HPDE6-E6E7 (cell line): ENCODE measurements at regions not wholly inside any gene's neighbourhood (a gene's known extent, or its start where the extent isn't known, plus 50 kb on each side); places are given as distances from the start of the nearest gene placed in this dataset.
"Not testable (repeated sequence)": the region's sequence is repeated elsewhere in the genome, so short reads cannot be mapped to it uniquely, and the experiment has no call there.

Experiments used
- DNase-seq: peaks from one replicate; pipeline ENCODE4 v3.0.0; 2011; ENCODE audit warnings: missing footprints; ENCODE audit errors: extremely low spot score

- no peak for DNase-seq
Observed at GRCh38 chr7:84941936-84942335, 244.9 kb downstream of the SEMA3D start.

- DNase-seq, result no peak
Observed at GRCh38 chr7:84941291-84941690, 245.6 kb downstream of the SEMA3D start.

DNA sequence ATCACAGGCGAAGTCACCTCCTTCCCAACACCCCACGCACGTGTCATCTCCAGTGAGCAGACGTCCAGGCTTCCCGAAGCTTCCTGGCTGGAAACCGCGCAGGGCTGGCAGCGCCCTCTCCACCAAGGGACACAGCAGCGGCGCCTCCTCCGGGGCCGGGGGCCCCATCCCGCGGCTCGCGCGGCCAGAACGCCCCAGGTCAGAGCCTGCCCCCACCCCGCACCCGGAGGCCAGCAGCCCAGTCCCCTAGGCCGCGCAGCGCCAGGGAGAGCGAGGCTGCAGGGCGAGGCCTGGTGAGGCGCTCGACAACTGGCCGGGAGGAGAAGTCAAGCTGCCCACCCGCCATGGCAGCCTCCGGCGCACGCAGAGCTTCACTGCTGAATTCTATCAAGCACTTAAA lies 247.0 kb downstream of the SEMA3D start:
- DNase-seq, result no peak

- no peak for DNase-seq
Observed at GRCh38 chr7:84939442-84939841, 247.4 kb downstream of the SEMA3D start.

DNA sequence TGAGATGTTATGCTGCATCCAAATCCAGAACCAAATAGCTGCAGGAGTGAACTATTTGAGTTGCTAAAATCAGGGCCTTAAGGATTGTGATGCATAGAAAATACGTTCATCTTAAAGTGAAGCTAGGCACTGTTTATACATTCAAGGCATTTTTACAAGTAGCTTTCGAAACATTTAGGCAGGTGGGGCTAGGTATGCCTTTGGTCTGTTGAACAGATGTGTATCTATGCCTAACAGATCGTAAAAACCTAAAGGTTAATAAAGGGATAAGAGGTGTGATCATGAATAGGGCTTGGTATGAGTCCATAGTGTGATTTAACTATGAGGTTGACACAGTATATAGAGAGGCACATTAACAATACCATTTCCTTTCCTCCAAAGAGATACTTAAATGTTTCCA lies 262.5 kb downstream of the SEMA3D start:
- DNase-seq, result no peak

DNA sequence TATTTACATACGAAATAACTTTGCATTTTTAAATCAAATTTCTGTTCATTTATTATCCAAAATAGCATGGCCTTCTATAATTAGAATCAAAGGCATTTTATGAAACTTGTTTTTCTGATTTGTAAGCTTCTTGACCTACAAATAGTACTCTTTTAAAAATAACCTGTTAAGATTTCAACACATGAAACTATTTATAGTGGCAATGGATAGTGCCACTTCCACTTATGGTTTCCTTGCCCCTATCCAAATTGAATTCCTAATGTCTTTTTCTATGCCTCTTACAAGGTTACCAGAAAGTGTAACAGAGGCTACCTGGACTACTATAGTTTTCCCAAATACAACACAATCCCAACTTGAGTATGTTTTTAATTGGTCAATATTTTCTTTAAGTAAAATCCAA lies 263.5 kb downstream of the SEMA3D start:
- DNase-seq, result no peak

- DNase-seq, result no peak
Observed at GRCh38 chr7:84921154-84921553, 265.7 kb downstream of the SEMA3D start.

- not testable (repeated sequence) for DNase-seq
Observed at GRCh38 chr7:84916973-84917372, 269.9 kb downstream of the SEMA3D start.

DNA sequence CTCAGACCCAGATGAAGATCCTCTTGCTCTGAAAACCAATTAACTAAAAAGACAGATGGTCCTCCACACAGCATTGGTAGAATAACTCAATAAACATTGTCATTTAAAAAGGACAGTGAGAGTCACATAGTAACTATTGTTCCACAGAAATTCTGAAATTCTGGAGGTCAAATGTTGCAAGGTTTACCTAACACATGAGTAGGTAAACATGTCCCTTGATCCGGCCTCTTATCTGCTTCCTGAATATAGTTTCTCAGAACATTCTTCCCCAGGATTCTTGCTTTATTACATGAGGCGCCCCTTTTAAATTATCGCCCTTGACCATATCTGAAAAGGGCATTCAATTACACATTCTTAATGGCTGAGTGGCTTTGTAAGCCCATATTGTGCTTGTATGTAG lies 270.7 kb downstream of the SEMA3D start:
- no peak for DNase-seq

GRCh38 chr7:84914598-84914997 lies 272.3 kb downstream of the SEMA3D start:
- DNase-seq, result peak; percentile 7

GRCh38 chr7:84913731-84914130 lies 273.1 kb downstream of the SEMA3D start:
- no peak for DNase-seq

DNA sequence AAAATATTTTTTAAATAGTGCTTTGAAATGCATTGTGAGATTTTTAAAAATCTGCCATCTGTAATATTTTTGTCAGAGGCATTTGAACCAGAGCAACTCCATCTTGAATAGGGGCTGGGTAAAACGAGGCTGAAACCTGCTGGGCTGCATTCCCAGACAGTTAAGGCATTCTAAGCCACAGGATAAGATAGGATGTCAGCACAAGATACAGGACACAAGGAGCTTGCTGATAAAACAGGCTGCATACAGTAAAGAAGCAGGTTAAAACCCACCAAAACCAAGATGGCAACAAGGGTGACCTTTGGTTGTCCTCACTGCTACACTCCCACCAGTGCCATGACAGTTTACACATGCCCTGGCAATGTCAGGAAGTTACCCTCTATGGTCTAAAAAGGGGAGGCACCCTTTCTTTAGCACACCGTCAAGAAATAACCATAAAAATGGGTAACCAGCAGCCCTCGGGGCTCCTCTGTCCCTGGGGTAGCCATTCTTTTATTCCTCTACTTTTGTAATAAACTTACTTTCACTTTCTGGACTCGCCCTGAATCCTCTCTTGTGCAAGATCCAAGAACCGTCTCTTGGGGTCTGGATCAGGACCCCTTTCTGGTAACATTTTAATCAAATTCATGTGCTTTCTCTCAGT lies 273.7 kb downstream of the SEMA3D start:
- no peak for DNase-seq

DNA sequence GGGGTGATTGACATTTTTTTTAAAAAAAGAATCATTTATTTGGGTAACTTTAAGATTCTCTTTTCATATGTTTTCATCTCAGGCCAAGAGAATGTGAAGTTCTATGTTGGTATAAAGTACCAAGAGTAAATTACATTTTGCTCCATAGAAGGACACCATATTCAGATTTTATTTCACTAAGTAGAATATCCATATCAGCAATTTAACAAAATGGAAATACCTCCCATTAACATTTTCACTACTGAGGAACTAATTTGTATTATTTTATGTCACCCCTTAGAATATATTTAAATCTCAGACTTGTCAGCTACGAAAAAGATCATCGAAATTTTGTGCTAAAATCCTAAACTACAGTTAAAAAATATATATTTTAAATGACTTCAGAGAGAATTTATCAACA lies 274.3 kb downstream of the SEMA3D start:
- no peak for DNase-seq

DNA sequence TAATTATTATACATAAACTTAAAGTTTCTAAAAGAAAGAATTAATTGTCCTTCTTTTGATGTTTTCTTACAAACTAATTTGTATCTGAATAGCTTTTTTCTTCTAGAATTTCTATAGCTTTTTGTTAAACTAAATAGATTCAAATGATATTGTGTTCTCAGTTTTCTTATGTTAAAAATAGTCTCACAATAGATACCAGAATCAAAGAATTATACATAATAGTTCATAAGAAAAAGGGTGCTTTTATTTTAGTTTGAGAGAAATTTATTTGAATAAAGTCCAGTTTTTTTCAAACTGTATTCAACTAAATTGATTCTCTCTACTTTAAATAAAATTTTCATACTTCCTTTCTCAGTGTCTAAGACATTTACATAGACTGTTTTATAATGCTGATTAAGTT lies 274.8 kb downstream of the SEMA3D start:
- DNase-seq, result no peak

DNA sequence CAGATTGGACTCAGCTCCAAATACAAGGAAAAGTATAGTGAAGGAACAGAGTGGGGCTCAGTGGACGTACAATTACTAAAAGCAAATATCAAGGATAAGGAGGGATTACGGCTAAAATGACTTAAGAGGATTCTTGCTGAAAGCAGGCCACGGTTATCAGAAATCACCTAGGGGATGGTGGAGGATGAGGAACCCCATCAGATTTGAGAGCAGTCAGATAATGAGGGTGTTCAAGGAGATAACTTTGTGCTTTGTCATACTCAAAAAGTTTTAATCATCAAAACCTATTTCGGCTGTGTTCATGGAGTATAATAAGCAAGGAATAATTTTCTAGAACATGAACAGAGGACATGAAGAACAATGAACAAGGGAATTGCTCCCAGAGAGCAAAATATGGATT lies 275.8 kb downstream of the SEMA3D start:
- no peak for DNase-seq

DNA sequence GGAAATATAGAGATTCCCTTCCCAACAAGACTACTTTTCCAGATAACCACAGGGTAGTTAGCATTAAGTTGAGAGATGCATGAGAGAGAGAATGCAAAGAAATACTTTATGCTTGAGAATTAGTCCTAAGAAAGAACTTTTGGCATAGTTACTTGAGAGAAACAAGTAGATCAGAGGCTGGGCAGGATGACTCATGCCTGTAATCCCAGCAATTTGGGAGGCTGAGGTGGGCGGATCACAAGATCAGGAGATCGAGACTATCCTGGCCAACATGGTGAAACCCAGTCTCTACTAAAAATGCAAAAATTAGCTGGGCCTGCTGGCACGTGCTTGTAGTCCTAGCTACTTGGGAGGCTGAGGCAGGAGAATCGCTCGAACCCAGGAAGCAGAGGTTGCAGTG lies 276.5 kb downstream of the SEMA3D start:
- DNase-seq, result not testable (repeated sequence)

DNA sequence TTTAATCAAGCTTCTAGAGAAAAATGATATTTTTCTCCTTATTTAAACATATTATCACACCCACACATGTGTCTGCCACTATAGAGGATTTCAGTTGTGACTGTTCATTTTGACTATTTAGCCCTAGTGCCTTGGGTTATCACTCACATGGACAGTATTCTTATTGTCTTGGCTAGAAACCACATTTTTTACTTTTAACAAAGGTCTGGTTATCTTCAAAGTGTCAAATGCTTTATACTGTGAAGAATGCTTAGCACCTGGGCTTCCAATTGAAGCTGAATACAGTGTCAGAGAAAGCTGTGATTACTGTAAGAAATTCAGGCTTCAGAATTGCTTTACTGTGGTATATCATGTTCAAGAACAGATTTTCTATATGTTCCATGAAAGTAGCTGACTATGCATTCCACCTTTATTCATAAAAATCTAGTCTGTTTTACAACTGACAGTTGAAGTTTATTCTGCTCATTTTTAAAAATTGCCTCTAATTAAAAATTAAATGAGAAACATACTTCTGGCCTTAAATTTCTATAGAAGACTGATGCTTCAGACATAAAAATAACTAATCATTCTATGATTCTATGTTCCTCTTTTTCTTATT lies 278.6 kb downstream of the SEMA3D start:
- DNase-seq, result no peak

DNA sequence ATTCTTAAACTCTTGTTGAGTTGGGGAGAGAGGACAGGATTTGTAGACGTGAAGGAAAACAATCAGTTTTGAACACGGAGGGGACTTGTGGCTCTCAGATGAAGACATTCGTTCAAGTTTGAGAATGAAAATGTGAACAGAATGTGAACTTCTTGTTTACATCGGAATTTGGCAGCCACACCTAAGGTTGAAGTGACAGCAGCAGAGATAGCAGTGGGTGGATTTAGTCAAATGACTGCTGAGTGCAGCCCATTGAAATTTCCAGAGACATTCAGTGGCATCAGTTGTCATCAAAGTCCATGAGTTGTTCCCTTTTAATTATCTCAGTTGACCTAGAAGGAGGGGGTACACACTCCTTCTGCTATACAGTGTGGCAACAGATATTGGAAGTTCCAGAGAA lies 280.0 kb downstream of the SEMA3D start:
- DNase-seq, result no peak

DNA sequence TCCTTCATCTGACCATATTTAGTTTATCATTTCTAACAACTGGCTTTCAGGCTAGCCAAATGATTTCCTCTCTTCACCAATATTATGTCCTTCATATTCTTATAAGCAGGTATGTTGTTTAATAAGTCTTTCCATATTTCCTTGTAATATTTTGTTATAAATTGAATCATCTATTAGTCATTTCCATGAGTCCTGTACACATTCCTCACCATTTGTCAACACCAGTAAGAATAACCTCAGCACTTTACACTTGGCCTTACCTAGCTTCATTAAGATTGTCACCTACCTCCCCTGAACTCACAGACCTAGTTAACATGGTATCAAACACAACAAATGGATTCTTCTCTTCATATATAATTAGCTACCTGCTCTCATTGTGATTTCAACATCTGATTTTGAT lies 282.3 kb downstream of the SEMA3D start:
- peak; percentile 52 for DNase-seq

DNA sequence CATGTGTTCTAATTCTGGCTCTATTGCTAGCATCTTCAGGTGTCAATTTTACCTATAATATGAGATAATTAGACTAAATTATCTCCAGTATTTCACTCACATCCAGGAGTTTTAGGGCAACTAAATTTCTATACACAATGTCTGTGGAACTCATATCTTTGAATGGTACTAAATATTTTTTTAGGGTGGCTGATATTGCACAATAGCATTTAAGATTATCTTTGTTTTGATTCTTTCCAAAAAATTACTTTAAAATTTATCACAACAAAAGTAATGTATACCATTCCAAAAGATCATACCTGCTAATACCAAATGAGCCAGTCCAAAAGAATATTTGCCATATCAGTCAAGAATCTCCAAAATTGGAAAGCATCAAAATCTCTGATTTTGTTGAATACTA lies 285.5 kb downstream of the SEMA3D start:
- no peak for DNase-seq

GRCh38 chr7:84900215-84900614 lies 286.6 kb downstream of the SEMA3D start:
- no peak for DNase-seq

DNA sequence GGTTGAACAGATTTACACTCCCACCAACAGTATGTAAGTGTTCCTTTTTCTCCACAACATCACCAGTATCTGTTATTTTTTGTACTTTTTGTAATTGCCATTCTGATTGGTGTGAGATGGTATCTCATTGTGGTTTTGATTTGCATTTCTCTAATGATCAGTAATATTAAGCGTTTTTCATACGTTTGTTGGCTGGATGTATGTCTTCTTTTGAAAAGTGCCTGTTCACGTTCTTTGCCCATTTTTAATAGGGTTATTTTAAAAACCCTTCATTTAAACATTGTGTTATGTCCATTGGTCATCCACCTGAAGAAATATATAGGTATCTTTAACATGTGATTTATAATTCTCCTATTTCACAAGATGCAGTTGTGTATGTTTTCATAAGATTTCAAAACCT lies 291.3 kb downstream of the SEMA3D start:
- DNase-seq, result no peak

GRCh38 chr7:84883570-84883969 lies 303.3 kb downstream of the SEMA3D start:
- not testable (repeated sequence) for DNase-seq
